ENCODE measurements at regions not wholly inside any gene's neighbourhood (a gene's known extent, or its start where the extent isn't known, plus 50 kb on each side); places are given as distances from the start of the nearest gene placed in this dataset.
"Not testable (repeated sequence)": the region's sequence is repeated elsewhere in the genome, so short reads cannot be mapped to it uniquely, and the experiment has no call there.

- DNase-seq (ENCODE audit: low spot score): no peak
Measured at GRCh38 chr5:118185018-118185417, 803.3 kb downstream of the DTWD2 start.

- no peak for DNase-seq (ENCODE audit: low spot score)
Measured at GRCh38 chr5:118176146-118176545, 812.2 kb downstream of the DTWD2 start.

- no peak for DNase-seq (ENCODE audit: low spot score)
Measured at GRCh38 chr5:118174671-118175070, 813.7 kb downstream of the DTWD2 start.

- no peak for DNase-seq (ENCODE audit: low spot score)
Measured at GRCh38 chr5:118173340-118173739, 815.0 kb downstream of the DTWD2 start.

- no peak for DNase-seq (ENCODE audit: low spot score)
Measured at GRCh38 chr5:118165619-118166018, 822.7 kb downstream of the DTWD2 start.

GRCh38 chr5:118156181-118156580 is 832.2 kb downstream of the DTWD2 start:
- no peak for DNase-seq (ENCODE audit: low spot score)

GRCh38 chr5:118146824-118147223 is 841.5 kb downstream of the DTWD2 start:
- no peak for DNase-seq (ENCODE audit: low spot score)

GRCh38 chr5:118144540-118144939 is 843.8 kb downstream of the DTWD2 start:
- no peak for DNase-seq (ENCODE audit: low spot score)

- DNase-seq (ENCODE audit: low spot score): no peak
Measured at GRCh38 chr5:118139361-118139760, 849.0 kb downstream of the DTWD2 start.

GRCh38 chr5:118126159-118126558 is 862.2 kb downstream of the DTWD2 start:
- DNase-seq (ENCODE audit: low spot score): no peak

GRCh38 chr5:118125687-118126086 is 862.7 kb downstream of the DTWD2 start:
- no peak for DNase-seq (ENCODE audit: low spot score)

- no peak for DNase-seq (ENCODE audit: low spot score)
Measured at GRCh38 chr5:118121258-118121657, 867.1 kb downstream of the DTWD2 start.

GRCh38 chr5:118115791-118116190 is 872.6 kb downstream of the DTWD2 start:
- no peak for DNase-seq (ENCODE audit: low spot score)

GRCh38 chr5:118111956-118112355 is 876.4 kb downstream of the DTWD2 start:
- no peak for DNase-seq (ENCODE audit: low spot score)

- DNase-seq (ENCODE audit: low spot score): not testable (repeated sequence)
Measured at GRCh38 chr5:118107246-118107645, 881.1 kb downstream of the DTWD2 start.

GRCh38 chr5:118098716-118099115 is 889.6 kb downstream of the DTWD2 start:
- no peak for DNase-seq (ENCODE audit: low spot score)

GRCh38 chr5:118095115-118095514 is 893.2 kb downstream of the DTWD2 start:
- no peak for DNase-seq (ENCODE audit: low spot score)

- DNase-seq (ENCODE audit: low spot score): no peak
Measured at GRCh38 chr5:118088448-118088847, 899.9 kb downstream of the DTWD2 start.

GRCh38 chr5:118076490-118076889 is 911.9 kb downstream of the DTWD2 start:
- no peak for DNase-seq (ENCODE audit: low spot score)

GRCh38 chr5:118070041-118070440 is 918.3 kb downstream of the DTWD2 start:
- DNase-seq (ENCODE audit: low spot score): no peak

- DNase-seq (ENCODE audit: low spot score): no peak
Measured at GRCh38 chr5:118069452-118069851, 918.9 kb downstream of the DTWD2 start.

- no peak for DNase-seq (ENCODE audit: low spot score)
Measured at GRCh38 chr5:118068886-118069285, 919.5 kb downstream of the DTWD2 start.

GRCh38 chr5:118063836-118064235 is 924.5 kb downstream of the DTWD2 start:
- DNase-seq (ENCODE audit: low spot score): not testable (repeated sequence)

- DNase-seq (ENCODE audit: low spot score): no peak
Measured at GRCh38 chr5:118060833-118061232, 927.5 kb downstream of the DTWD2 start.

- no peak for DNase-seq (ENCODE audit: low spot score)
Measured at GRCh38 chr5:118052503-118052902, 935.8 kb downstream of the DTWD2 start.
